ENCODE measurements at regions not wholly inside any gene's neighbourhood (a gene's known extent, or its start where the extent isn't known, plus 50 kb on each side); places are given as distances from the start of the nearest gene placed in this dataset.
A peak's percentile ranks its signal among the peaks of the same experiment; 100 is the strongest.

DNA sequence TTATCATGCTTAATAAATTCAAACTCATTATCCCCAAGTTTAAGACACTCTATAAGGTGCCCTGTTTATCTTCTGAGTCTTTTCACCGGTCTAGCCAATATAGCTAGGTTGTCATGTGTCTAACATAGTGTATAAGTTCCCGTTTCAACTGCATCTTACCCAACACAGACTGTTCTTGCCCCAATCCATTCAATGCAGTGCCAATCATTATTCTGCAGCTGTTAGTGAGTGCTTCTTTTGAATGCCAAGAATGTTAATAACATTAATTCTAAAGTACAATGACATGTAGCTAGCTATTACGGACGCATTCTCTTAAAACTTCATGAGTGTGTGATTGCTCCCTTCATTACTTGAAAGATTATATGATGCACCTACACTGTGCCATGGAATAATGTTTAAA is 646.4 kb upstream of the NR2F2 start:
- BruUV-seq (replicated peaks) = no TSS peak
- H3K27ac Mint-ChIP-seq (ENCODE audit: unreplicated experiment) = no peak overlapping the region
- CTCF ChIA-PET = no interaction called here
- DNase-seq = no peak
- no peaks in the 10 kb centered on the region for H3K36me3 Mint-ChIP-seq (ENCODE audit: insufficient read depth, unreplicated experiment)
- H3K27me3 Mint-ChIP-seq (ENCODE audit: unreplicated experiment) = no peaks in the 10 kb centered on the region
- no peaks in the 10 kb centered on the region for H3K9me3 Mint-ChIP-seq (ENCODE audit: low read depth, unreplicated experiment)
- no peak overlapping the region for H3K4me3 Mint-ChIP-seq (ENCODE audit: low read depth, unreplicated experiment)
- intact Hi-C loops (cut with micrococcal nuclease; ENCODE audit: unreplicated experiment) = no loop called here
- TF ChIP-seq, protein P1, sequence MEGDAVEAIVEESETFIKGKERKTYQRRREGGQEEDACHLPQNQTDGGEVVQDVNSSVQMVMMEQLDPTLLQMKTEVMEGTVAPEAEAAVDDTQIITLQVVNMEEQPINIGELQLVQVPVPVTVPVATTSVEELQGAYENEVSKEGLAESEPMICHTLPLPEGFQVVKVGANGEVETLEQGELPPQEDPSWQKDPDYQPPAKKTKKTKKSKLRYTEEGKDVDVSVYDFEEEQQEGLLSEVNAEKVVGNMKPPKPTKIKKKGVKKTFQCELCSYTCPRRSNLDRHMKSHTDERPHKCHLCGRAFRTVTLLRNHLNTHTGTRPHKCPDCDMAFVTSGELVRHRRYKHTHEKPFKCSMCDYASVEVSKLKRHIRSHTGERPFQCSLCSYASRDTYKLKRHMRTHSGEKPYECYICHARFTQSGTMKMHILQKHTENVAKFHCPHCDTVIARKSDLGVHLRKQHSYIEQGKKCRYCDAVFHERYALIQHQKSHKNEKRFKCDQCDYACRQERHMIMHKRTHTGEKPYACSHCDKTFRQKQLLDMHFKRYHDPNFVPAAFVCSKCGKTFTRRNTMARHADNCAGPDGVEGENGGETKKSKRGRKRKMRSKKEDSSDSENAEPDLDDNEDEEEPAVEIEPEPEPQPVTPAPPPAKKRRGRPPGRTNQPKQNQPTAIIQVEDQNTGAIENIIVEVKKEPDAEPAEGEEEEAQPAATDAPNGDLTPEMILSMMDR (IDR thresholded peaks at IDR 0.05; ENCODE audit: unreplicated experiment) = no peak
- H3K4me1 Mint-ChIP-seq (ENCODE audit: low read depth, unreplicated experiment) = peaks cover 7% of the 10 kb centered on the region

DNA sequence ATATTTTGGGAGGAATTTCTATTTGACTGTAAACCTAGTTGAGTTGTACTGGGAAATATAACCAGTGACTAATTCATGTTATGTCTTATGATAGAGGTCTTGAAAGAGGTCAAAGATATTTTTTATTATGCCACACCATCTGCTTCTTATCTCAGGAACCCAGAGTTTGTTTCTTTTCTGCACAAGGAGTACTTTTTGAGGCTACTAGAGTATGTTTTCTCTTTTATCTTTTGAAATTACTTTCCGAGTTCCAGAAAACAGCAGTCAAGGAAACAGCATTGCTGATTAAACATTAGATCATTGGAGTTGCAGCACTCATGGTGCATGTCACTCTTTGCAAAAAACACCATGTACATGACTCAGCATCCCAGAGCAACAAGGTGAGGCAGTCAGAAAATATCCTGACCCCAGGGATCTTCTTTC is 645.8 kb upstream of the NR2F2 start:
- CTCF ChIA-PET = no interaction called here
- Mint-ChIP-seq H3K4me3 (ENCODE audit: low read depth, unreplicated experiment) (no peak overlapping the region), H3K4me1 (ENCODE audit: low read depth, unreplicated experiment) (peaks cover 7% of the 10 kb centered on the region), H3K27me3 (ENCODE audit: unreplicated experiment) (no peaks in the 10 kb centered on the region), H3K36me3 (ENCODE audit: insufficient read depth, unreplicated experiment) (no peaks in the 10 kb centered on the region), H3K27ac (ENCODE audit: unreplicated experiment) (no peak overlapping the region), H3K9me3 (ENCODE audit: low read depth, unreplicated experiment) (no peaks in the 10 kb centered on the region)
- intact Hi-C loops (cut with micrococcal nuclease; ENCODE audit: unreplicated experiment) = no loop called here
- peak; percentile 21 for DNase-seq
- TF ChIP-seq, protein P1 (IDR thresholded peaks at IDR 0.05; ENCODE audit: unreplicated experiment) = no peak
- no TSS peak for BruUV-seq (replicated peaks)

DNA sequence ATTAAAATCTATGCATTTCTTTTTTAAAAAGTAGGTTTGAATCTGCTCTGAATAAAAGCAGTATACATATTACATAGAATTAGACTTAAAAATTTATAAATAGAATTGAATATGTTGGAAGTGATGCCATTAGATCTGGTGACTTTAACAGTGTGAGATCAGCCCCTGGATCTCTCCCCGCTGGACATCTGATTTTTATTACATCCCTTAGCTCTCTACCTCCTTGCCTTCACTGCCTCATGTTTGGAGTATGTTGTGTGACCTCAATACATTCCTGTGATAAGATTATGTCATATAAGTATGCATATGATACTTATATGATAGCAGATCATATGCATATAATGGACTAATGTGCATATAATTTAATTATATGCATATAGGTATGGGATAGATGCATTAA is 643.4 kb upstream of the NR2F2 start:
- Mint-ChIP-seq H3K27me3 (ENCODE audit: unreplicated experiment) (no peaks in the 10 kb centered on the region), H3K4me1 (ENCODE audit: low read depth, unreplicated experiment) (peaks cover 7% of the 10 kb centered on the region), H3K4me3 (ENCODE audit: low read depth, unreplicated experiment) (no peak overlapping the region), H3K27ac (ENCODE audit: unreplicated experiment) (no peak overlapping the region), H3K9me3 (ENCODE audit: low read depth, unreplicated experiment) (no peaks in the 10 kb centered on the region), H3K36me3 (ENCODE audit: insufficient read depth, unreplicated experiment) (no peaks in the 10 kb centered on the region)
- CTCF ChIA-PET = no interaction called here
- intact Hi-C loops (cut with micrococcal nuclease; ENCODE audit: unreplicated experiment) = no loop called here
- DNase-seq = no peak
- TF ChIP-seq, protein P1 (IDR thresholded peaks at IDR 0.05; ENCODE audit: unreplicated experiment) = no peak
- no TSS peak for BruUV-seq (replicated peaks)

DNA sequence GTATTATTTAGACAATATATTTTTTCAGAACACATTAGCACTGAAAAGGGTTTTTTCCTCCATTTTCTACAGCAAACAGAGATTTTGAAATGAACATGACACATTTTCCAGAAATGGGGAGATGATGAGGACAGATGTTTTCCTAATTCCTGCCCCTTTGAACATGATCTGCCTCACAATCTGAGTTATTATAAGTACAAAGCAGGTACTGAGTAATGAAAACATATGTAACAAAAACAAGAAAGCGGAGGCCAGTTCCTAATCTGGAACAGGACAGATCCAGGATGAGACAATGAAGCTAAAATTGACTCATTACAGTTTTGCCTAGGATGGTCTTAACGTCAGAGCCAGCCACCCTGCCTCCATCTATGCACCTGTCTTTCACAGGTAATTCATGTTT is 642.8 kb upstream of the NR2F2 start:
- H3K27ac Mint-ChIP-seq (ENCODE audit: unreplicated experiment) = no peak overlapping the region
- CTCF ChIA-PET = no interaction called here
- no peaks in the 10 kb centered on the region for H3K36me3 Mint-ChIP-seq (ENCODE audit: insufficient read depth, unreplicated experiment)
- no TSS peak for BruUV-seq (replicated peaks)
- H3K4me3 Mint-ChIP-seq (ENCODE audit: low read depth, unreplicated experiment) = no peak overlapping the region
- no peak for DNase-seq
- H3K27me3 Mint-ChIP-seq (ENCODE audit: unreplicated experiment) = no peaks in the 10 kb centered on the region
- intact Hi-C loops (cut with micrococcal nuclease; ENCODE audit: unreplicated experiment) = no loop called here
- no peaks in the 10 kb centered on the region for H3K9me3 Mint-ChIP-seq (ENCODE audit: low read depth, unreplicated experiment)
- peaks cover 7% of the 10 kb centered on the region for H3K4me1 Mint-ChIP-seq (ENCODE audit: low read depth, unreplicated experiment)
- TF ChIP-seq, protein P1 (IDR thresholded peaks at IDR 0.05; ENCODE audit: unreplicated experiment) = no peak

Measured in Calu3 (cell line).